ENCODE measurements at regions not wholly inside any gene's neighbourhood (a gene's known extent, or its start where the extent isn't known, plus 50 kb on each side); places are given as distances from the start of the nearest gene placed in this dataset.

DNA sequence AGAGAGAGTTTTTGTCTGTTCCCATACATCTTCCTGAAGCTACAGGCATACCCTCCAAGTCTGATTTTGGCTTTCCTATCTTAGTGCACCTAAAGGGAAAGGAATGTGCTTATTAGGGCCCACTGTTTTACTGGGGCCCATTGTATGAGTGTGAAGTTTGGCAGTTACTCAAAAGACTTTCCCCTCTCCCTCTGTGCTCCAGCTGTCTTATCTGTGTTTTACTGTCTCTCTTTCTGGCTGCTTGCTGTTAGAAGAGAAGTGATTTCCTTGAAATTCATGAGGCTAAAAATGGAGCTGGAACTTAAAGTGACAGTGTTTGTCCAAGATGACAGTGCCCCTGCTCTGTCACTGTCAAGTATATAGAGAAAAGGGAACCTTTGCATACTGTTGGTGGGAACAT is 436.2 kb downstream of the OCA2 start:
- Mint-ChIP-seq H3K4me3 (ENCODE audit: unreplicated experiment) (no peak overlapping the region), H3K36me3 (ENCODE audit: insufficient read depth, unreplicated experiment) (no peaks in the 10 kb centered on the region), H3K27ac (ENCODE audit: low read depth, unreplicated experiment) (no peak overlapping the region), H3K9me3 (ENCODE audit: unreplicated experiment) (peaks cover 53% of the 10 kb centered on the region), H3K27me3 (ENCODE audit: insufficient read depth, unreplicated experiment) (no peaks in the 10 kb centered on the region), H3K4me1 (ENCODE audit: insufficient read depth, unreplicated experiment) (no peaks in the 10 kb centered on the region)
- BruUV-seq (replicated peaks), result no TSS peak
- intact Hi-C loops (cut with micrococcal nuclease), result no loop called here
- no peak for DNase-seq (ENCODE audit: unreplicated experiment)
- POLR2A ChIA-PET, result no interaction called here
- TF ChIP-seq, protein P1, sequence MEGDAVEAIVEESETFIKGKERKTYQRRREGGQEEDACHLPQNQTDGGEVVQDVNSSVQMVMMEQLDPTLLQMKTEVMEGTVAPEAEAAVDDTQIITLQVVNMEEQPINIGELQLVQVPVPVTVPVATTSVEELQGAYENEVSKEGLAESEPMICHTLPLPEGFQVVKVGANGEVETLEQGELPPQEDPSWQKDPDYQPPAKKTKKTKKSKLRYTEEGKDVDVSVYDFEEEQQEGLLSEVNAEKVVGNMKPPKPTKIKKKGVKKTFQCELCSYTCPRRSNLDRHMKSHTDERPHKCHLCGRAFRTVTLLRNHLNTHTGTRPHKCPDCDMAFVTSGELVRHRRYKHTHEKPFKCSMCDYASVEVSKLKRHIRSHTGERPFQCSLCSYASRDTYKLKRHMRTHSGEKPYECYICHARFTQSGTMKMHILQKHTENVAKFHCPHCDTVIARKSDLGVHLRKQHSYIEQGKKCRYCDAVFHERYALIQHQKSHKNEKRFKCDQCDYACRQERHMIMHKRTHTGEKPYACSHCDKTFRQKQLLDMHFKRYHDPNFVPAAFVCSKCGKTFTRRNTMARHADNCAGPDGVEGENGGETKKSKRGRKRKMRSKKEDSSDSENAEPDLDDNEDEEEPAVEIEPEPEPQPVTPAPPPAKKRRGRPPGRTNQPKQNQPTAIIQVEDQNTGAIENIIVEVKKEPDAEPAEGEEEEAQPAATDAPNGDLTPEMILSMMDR (IDR thresholded peaks at IDR 0.05; ENCODE audit: unreplicated experiment), result no peak
- CTCF ChIA-PET, result no interaction called here

- Mint-ChIP-seq H3K27me3 (ENCODE audit: insufficient read depth, unreplicated experiment) (no peaks in the 10 kb centered on the region), H3K9me3 (ENCODE audit: unreplicated experiment) (peaks cover 56% of the 10 kb centered on the region), H3K4me1 (ENCODE audit: insufficient read depth, unreplicated experiment) (no peaks in the 10 kb centered on the region), H3K4me3 (ENCODE audit: unreplicated experiment) (no peak overlapping the region), H3K27ac (ENCODE audit: low read depth, unreplicated experiment) (no peak overlapping the region), H3K36me3 (ENCODE audit: insufficient read depth, unreplicated experiment) (no peaks in the 10 kb centered on the region)
- BruUV-seq (replicated peaks), result no TSS peak
- intact Hi-C loops (cut with micrococcal nuclease), result no loop called here
- no peak for DNase-seq (ENCODE audit: unreplicated experiment)
- POLR2A ChIA-PET, result no interaction called here
- TF ChIP-seq, protein P1 (IDR thresholded peaks at IDR 0.05; ENCODE audit: unreplicated experiment), result no peak
- CTCF ChIA-PET, result no interaction called here
These were observed 438.4 kb downstream of the OCA2 start for GRCh38 chr15:27660676-27661075.

DNA sequence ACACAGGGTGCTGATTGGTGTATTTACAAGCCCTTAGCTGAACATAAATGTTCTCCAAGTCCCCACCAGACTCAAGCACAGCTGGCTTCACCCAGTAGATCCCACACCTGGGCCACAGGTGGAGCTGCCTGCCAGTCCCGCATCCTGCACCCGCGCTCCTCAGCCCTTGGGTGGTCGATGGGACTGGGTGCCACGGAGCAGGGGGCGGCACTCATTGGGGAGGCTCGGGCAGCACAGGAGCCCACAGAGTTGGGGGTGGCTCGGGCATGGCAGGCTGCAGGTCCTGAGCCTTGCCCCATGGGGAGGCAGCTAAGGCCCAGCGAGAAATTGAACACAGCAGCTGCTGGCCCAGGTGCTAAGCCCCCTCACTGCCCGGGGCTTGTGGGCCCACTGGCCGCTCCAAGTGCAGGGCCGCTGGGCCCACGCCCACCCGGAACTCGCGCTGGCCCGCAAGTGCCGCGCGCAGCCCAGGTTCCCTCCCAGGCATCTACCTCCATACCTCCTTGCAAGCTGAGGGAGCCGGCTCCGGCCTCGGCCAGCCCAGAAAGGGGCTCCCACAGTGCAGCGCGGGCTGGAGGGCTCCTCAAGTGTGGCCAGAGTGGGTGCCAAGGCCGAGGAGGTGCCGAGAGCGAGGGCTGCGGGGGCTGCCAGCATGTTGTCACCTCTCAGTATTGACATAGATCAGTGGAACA is 442.7 kb downstream of the OCA2 start:
- peaks cover 52% of the 10 kb centered on the region for H3K9me3 Mint-ChIP-seq (ENCODE audit: unreplicated experiment)
- H3K36me3 Mint-ChIP-seq (ENCODE audit: insufficient read depth, unreplicated experiment), result no peaks in the 10 kb centered on the region
- DNase-seq (ENCODE audit: unreplicated experiment), result no peak
- no peaks in the 10 kb centered on the region for H3K27me3 Mint-ChIP-seq (ENCODE audit: insufficient read depth, unreplicated experiment)
- no peaks in the 10 kb centered on the region for H3K4me1 Mint-ChIP-seq (ENCODE audit: insufficient read depth, unreplicated experiment)
- no peak overlapping the region for H3K27ac Mint-ChIP-seq (ENCODE audit: low read depth, unreplicated experiment)
- ChIA-PET POLR2A (no interaction called here), CTCF (no interaction called here)
- intact Hi-C loops (cut with micrococcal nuclease), result no loop called here
- TF ChIP-seq, protein P1 (IDR thresholded peaks at IDR 0.05; ENCODE audit: unreplicated experiment), result no peak
- H3K4me3 Mint-ChIP-seq (ENCODE audit: unreplicated experiment), result no peak overlapping the region
- BruUV-seq (replicated peaks), result no TSS peak

GRCh38 chr15:27655056-27655455 is 444.1 kb downstream of the OCA2 start:
- Mint-ChIP-seq H3K4me1 (ENCODE audit: insufficient read depth, unreplicated experiment) (no peaks in the 10 kb centered on the region), H3K27ac (ENCODE audit: low read depth, unreplicated experiment) (no peak overlapping the region), H3K4me3 (ENCODE audit: unreplicated experiment) (no peak overlapping the region), H3K9me3 (ENCODE audit: unreplicated experiment) (peaks cover 55% of the 10 kb centered on the region), H3K27me3 (ENCODE audit: insufficient read depth, unreplicated experiment) (no peaks in the 10 kb centered on the region), H3K36me3 (ENCODE audit: insufficient read depth, unreplicated experiment) (no peaks in the 10 kb centered on the region)
- TF ChIP-seq, protein P1 (IDR thresholded peaks at IDR 0.05; ENCODE audit: unreplicated experiment), result no peak
- intact Hi-C loops (cut with micrococcal nuclease), result no loop called here
- CTCF ChIA-PET, result no interaction called here
- no TSS peak for BruUV-seq (replicated peaks)
- DNase-seq (ENCODE audit: unreplicated experiment), result no peak
- POLR2A ChIA-PET, result no interaction called here
